OCI-LY3 (cell line): ENCODE measurements at regions not wholly inside any gene's neighbourhood (a gene's known extent, or its start where the extent isn't known, plus 50 kb on each side); places are given as distances from the start of the nearest gene placed in this dataset.

Experiments used
- H2AFZ ChIP-seq: fragments of 200-600, 300-600 bp; shearing (Covaris generic); 2 replicates; pipeline ENCODE4 v1.6.0; 2014; ENCODE audit warnings: antibody characterized with exemption, low read depth, low read length
- H3K27ac ChIP-seq: fragments of 200-600, 300-600 bp; sonication (generic); 2 replicates; pipeline ENCODE4 v1.5.1; 2014; ENCODE audit warnings: mild to moderate bottlenecking, low read length, moderate library complexity, mixed read lengths
- H3K27me3 ChIP-seq: fragments of 200-600, 300-600 bp; sonication (generic); 2 replicates; pipeline ENCODE4 v1.6.1; 2014; ENCODE audit warnings: low read depth, low read length, mixed read lengths
- H3K36me3 ChIP-seq: fragments of 200-600, 300-600 bp; sonication (generic); replicated peaks from 2 replicates; pipeline ENCODE3; 2014; ENCODE audit warnings: low read depth, low read length, mixed read lengths
- H3K4me1 ChIP-seq: fragments of 300-600, 200-600 bp; sonication (generic); 2 replicates; pipeline ENCODE4 v1.6.1; 2014; ENCODE audit warnings: low read length, mixed read lengths
- H3K4me2 ChIP-seq: fragments of 200-600, 300-600 bp; sonication (generic); 2 replicates; pipeline ENCODE4 v1.6.1; 2014; ENCODE audit warnings: low read length, mixed read lengths
- H3K4me3 ChIP-seq: fragments of 300-600, 200-600 bp; sonication (generic); 2 replicates; pipeline ENCODE4 v1.5.1; 2014; ENCODE audit warnings: antibody characterized with exemption, mild to moderate bottlenecking, low read length, moderate library complexity
- H3K79me2 ChIP-seq: fragments of 300-600, 200-600 bp; shearing (Covaris generic); 2 replicates; pipeline ENCODE4 v1.6.1; 2014; ENCODE audit warnings: mild to moderate bottlenecking, low read length, mixed read lengths
- H3K9ac ChIP-seq: fragments of 300-600, 200-600 bp; shearing (Covaris generic); 2 replicates; pipeline ENCODE4 v1.6.0; 2014; ENCODE audit warnings: mild to moderate bottlenecking, low read length, moderate library complexity
- H3K9me3 ChIP-seq: fragments of 200-600, 300-600 bp; shearing (Covaris generic); 2 replicates; pipeline ENCODE4 v1.6.1; 2014; ENCODE audit warnings: low read length, mixed read lengths; ENCODE audit not compliant: insufficient read depth
- H4K20me1 ChIP-seq: fragments of 200-600, 300-600 bp; sonication (generic); 2 replicates; pipeline ENCODE4 v1.6.1; 2016; ENCODE audit warnings: low read length, mixed read lengths; ENCODE audit not compliant: insufficient read depth
- CTCF ChIP-seq: fragments of 200-600, 300-600 bp; sonication (generic); IDR thresholded peaks from 2 replicates; pipeline ENCODE4 v1.5.1; 2014; ENCODE audit warnings: antibody characterized with exemption, low read length, low read depth
- EZH2phosphoT487 ChIP-seq: fragments of 200-600 bp; shearing (Covaris generic); IDR thresholded peaks from 2 replicates; pipeline ENCODE4 v1.6.1; 2018; ENCODE audit warnings: antibody characterized with exemption, mixed run types, low read depth

DNA sequence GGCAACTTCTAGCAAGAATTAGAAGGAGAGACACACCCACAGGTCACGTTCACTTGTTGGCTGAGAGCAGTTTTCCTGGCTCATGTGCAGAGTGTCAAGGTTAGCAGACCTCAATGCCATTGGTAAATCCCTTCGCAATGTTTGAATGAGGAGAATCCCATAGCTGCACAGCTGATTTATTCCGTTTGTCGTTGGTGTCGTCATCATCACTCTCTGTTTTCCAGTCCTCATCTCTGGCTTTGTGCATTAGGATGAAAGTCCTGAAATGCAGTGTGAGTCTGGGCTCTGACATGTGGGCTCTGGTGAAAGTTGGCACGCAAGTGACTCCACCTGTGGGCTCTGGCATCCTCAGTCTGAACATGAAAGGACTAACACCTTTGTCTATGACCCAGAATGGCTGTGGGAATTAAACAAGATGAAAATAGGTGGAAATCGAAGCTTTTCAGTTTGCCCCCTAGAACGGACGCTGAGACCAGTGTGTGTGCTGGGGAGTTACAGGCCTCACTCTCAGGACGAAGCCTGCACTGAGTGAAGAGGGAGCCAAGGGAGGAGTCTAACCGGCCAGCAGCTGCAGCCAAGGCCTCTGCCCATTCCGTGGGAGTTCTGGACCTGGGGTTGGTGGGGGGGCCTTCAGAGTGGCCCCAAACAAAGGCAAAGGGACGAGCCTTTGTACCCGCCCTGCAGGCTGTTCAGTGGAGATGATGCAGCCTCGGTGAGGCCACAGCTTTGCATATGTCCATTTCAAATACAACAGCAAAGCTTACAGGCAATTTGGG, 74.8 kb upstream of the ZNF516 start:
- Histone ChIP-seq H3K4me2 (no peak overlapping the region), H3K4me3 (no peak overlapping the region), H3K27me3 (no peaks in the 10 kb centered on the region), H3K36me3 (no peaks in the 10 kb centered on the region), H3K4me1 (no peaks in the 10 kb centered on the region), H3K9me3 (no peaks in the 10 kb centered on the region; the same call in 1 of the 2 replicates), H2AFZ (no peak overlapping the region), H3K9ac (no peak overlapping the region), H3K79me2 (no peaks in the 10 kb centered on the region), H4K20me1 (no peaks in the 10 kb centered on the region), H3K27ac (no peak overlapping the region)
- TF ChIP-seq EZH2phosphoT487 (no peak), CTCF (no peak)

DNA sequence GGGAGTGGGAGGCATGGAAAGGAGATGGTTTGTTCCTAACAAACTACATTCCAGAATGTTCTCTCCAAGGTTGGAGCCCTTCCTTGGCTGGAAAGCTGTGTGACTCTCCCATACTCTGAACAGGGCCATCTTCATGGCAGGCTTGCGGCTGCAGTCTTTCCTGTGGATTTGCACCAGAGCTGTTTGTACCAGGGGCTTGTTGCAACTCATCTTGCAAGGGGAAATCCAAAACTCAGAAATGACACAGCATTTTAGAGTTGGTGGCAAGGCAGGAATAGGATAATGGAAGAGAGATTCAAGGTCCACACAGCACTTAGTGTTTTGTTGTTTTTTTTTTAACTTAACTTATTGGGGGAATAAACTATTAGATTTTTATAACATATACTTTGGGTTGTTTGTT, 73.7 kb upstream of the ZNF516 start:
- Histone ChIP-seq H3K36me3 (no peaks in the 10 kb centered on the region), H3K79me2 (no peaks in the 10 kb centered on the region), H3K27ac (no peak overlapping the region), H3K4me1 (no peaks in the 10 kb centered on the region), H3K9ac (no peak overlapping the region), H3K4me3 (no peak overlapping the region), H2AFZ (no peak overlapping the region), H4K20me1 (no peaks in the 10 kb centered on the region), H3K9me3 (no peaks in the 10 kb centered on the region; the same call in 1 of the 2 replicates), H3K27me3 (no peaks in the 10 kb centered on the region), H3K4me2 (no peak overlapping the region)
- TF ChIP-seq EZH2phosphoT487 (no peak), CTCF (no peak)

- no peak overlapping the region for H3K4me2 ChIP-seq
- no peaks in the 10 kb centered on the region for H4K20me1 ChIP-seq
- no peaks in the 10 kb centered on the region; the same call in 1 of the 2 replicates for H3K9me3 ChIP-seq
- no peak overlapping the region for H2AFZ ChIP-seq
- H3K36me3 ChIP-seq, result no peaks in the 10 kb centered on the region
- H3K9ac ChIP-seq, result no peak overlapping the region
- no peaks in the 10 kb centered on the region for H3K4me1 ChIP-seq
- H3K79me2 ChIP-seq, result no peaks in the 10 kb centered on the region
- TF ChIP-seq EZH2phosphoT487 (no peak), CTCF (no peak)
- H3K4me3 ChIP-seq, result no peak overlapping the region
- H3K27me3 ChIP-seq, result no peaks in the 10 kb centered on the region
- H3K27ac ChIP-seq, result no peak overlapping the region
Measured at GRCh38 chr18:76567835-76568445, 72.9 kb upstream of the ZNF516 start.

DNA sequence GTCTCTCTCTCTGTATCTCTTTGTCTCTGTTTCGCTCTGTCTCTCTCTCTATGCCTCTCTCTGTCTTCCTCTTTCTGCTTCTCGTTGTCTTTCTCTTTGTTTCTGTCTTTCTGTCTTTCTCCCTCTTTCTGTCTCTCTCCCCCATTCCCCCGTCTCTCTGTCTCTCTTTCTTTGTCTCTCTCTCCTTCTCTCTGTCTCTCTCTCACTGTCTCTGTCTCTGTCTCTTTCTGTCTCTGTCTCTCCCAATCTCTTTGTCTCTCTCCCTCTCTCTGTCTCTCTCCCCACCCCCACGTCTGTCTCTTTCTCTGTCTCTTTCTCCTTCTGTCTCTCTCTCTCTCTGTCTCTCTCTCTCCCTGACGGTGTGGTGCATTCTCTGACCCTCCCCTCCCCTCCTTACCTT, 71.9 kb upstream of the ZNF516 start:
- no peak overlapping the region for H3K4me3 ChIP-seq
- TF ChIP-seq CTCF (no peak), EZH2phosphoT487 (no peak)
- no peaks in the 10 kb centered on the region for H3K79me2 ChIP-seq
- no peak overlapping the region for H3K27ac ChIP-seq
- H3K9me3 ChIP-seq, result no peaks in the 10 kb centered on the region; the same call in 1 of the 2 replicates
- H3K27me3 ChIP-seq, result no peaks in the 10 kb centered on the region
- no peak overlapping the region for H3K4me2 ChIP-seq
- H3K9ac ChIP-seq, result no peak overlapping the region
- H3K4me1 ChIP-seq, result no peaks in the 10 kb centered on the region
- H2AFZ ChIP-seq, result no peak overlapping the region
- H3K36me3 ChIP-seq, result no peaks in the 10 kb centered on the region
- H4K20me1 ChIP-seq, result no peaks in the 10 kb centered on the region
